Cardiac septum (tissue), 1 donor: ENCODE measurements at regions not wholly inside any gene's neighbourhood (a gene's known extent, or its start where the extent isn't known, plus 50 kb on each side); places are given as distances from the start of the nearest gene placed in this dataset.

Experiments
- DNase-seq: peaks from one replicate; pipeline ENCODE4 v3.0.0-alpha.2; 2020; ENCODE audit warnings: low spot score
- intact Hi-C: fragments of 100-400 bp; cut with DNase I; formaldehyde crosslinking; loops from one replicate; pipeline ENCODE4 v1.14.0; 2022
- donor health status: DM: no; HTN: no; CAD: no.

DNA sequence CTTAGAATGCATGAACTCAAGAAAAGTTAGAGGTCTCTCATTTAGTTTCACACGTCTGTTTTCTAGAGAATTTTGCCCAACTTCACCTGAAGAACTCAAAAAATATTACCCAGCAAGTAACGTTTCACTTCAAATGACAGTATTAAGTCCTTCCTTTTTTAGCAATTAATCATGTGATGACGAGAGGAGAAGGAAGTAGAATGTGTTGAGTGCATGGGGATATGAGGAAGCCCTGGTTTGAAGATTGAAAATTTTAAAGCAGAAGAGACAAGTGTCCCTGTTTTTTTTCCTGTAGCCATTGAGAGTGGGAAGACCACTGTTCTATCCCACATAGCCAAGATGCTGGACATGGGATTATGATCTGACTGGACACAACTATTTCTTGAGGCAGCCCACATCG lies 406.3 kb upstream of the CPEB2 start:
- no peak for DNase-seq
- intact Hi-C loops: no loop called here

DNA sequence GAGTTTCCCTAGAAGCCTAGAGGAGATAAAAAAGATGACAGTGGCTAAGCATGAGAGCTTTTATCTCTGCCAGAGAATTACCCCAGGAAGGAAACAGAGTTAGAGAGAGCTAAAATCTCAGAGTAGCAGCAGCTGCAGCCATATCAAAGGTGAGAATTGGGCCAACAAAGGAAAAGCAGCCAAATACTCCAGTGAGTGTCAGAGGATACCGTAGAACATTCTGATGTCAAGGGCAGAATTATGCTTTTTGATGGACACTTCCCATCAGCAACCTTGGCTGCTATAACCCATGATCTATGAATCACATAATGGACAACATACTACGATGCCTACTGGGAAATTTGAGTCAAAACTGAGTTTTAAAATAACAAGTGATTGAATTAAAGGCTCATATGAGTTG lies 405.8 kb upstream of the CPEB2 start:
- no peak for DNase-seq
- intact Hi-C loops: no loop called here

DNA sequence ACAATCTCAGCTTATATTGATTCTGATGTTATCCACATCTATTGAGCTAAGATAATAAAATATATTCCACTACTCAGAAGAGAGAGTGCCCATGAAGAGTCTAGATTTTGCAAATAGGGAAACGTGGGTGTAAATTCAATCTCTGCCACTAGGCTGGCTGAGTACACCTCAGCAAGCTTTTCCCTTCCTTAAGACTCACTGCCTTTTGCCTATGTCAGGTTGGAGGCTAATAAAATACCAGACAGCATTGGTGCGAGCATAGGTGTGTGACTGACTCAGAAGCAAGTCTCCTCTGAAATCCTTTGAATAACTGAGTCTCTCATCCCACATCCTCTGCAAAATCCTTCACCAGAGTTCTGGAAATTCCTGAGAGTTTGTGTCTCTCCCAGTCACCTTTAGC lies 405.4 kb upstream of the CPEB2 start:
- intact Hi-C loops: no loop called here
- no peak for DNase-seq

DNA sequence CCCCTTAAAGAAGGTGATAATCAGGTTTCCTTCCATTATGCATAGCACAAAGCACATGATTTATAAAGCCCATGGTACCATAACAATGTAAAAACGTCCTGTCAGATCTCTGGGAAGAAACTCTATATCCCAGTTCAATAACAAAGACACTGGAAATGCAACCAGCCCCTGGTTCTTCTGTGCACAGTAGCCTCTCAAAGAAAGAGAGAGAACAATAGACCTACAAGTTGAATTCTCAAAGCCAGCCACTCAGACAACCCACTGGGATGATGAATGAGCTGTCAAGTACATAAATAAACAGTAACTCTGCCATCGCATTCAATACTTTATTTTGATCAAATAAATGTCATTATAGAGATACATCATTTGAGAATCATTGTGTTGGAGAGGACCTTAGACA lies 400.1 kb upstream of the CPEB2 start:
- no peak for DNase-seq
- intact Hi-C loops: no loop called here

DNA sequence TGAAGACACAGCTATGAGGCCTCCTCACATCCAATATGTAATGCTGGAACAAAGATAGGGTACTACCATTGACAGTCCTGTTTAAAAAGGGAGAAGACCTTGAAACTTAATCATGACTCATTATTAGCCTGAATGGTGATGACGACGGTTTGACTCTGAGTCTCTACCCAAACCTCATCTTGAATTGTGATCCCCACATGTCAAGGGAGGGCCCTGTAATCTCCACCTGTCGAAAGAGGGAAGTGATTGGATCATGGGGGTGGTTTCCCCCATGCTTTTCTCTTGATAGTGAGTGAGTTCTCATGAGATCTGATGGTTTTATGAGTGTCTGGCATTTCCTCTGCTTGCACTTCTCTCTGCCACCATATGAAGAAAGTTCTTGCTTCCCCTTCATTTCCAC lies 395.3 kb upstream of the CPEB2 start:
- intact Hi-C loops: no loop called here
- DNase-seq: no peak

DNA sequence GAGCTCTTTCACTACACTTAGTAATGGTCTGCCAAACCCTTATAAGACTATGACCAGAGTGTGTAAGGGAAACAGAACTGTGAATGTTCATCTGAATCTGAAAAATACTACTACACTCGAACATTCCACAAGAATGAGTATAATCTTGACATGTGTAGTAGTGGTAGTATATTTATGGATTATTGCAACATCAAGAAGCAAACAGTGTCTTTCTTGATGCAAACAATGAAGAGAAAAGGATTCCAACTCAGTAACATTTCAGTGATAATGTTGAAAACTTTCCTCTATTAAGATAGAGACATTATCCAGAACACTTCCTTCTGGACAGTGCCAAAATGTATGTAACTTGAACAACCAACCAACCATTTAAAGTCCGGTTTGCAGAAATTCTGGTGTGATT lies 394.7 kb upstream of the CPEB2 start:
- DNase-seq: no peak
- intact Hi-C loops: no loop called here

DNA sequence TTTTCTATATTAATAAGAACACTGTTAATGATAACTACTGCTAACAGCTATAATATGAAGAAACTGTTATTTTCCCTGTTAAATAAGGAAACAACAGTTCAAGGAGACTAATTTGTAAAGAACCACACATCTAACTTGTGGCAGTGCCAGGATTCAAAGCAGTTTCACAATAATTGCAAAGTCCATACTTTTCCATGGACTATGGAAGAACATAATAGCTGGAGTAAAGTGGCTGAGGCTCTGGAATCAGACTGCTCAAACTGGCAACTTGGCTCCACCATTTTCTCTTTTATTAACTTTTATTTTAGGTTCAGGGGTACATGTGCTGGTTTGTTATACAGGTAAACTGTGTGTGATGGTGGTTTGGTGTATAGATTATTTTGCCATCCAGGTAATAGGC lies 393.7 kb upstream of the CPEB2 start:
- intact Hi-C loops: no loop called here
- DNase-seq: no peak

DNA sequence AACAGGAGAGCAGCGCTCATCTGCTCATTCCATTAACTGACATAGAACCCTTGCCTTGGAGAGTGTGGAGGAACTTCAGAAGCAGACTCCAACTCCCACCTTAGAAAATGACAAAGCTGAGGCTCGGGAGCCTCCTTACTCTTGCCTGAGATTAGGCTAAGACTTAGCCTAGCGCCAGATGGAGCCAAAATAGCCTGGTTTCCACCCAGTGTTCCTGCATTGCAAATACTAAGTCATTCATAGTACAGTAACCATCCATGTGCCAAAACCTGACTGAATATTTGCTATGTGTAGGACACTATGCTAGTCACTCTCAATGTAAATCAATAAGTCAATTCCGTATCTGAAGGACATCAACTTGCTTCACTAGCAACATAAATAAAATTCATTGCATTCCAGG lies 387.4 kb upstream of the CPEB2 start:
- no peak for DNase-seq
- intact Hi-C loops: no loop called here

DNA sequence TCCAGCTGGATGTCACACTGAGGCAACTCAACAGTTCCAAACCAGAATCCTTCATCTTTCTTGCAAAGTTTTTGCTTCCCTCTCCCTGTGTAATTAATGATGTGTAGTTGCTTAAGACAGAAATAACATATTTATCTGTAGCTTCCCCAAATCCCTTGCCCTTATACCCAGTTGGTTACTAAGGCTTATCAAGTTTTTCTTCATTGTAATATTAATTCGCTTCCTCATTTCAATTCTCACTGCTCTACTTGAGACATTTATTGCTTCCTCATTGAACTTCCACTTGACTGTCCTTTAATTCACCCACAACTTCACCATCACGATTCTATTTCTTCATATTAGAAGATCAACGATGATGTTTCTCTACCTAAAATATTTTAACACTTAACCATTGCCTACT lies 386.6 kb upstream of the CPEB2 start:
- intact Hi-C loops: no loop called here
- no peak for DNase-seq

DNA sequence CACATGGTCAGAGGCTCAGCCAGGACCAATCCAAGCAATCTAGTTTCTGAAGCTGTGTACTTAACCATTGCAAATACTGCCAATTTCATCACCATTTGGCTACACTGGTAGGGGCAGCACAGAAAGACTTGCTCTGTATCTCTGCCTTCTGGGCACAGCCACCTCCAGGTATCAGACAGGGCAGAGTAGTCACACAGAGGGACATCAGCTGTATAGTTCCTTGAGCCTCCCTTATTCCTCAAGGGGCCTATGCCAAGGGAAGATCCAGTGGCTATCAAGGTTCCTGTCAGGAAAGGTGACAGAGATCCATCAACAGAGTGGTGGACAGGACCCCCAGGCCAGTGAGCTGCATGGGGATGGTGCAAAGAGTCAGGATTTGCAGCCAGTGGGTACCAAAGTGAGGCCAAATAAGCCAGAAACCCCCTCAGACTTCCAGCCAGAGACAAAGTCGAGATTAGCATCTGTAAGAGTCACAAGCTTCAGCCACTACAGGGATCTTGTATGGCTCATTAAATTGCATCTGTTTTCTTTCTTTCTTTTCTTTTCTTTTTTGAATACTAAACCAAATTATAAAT lies 381.6 kb upstream of the CPEB2 start:
- no peak for DNase-seq
- intact Hi-C loops: no loop called here

DNA sequence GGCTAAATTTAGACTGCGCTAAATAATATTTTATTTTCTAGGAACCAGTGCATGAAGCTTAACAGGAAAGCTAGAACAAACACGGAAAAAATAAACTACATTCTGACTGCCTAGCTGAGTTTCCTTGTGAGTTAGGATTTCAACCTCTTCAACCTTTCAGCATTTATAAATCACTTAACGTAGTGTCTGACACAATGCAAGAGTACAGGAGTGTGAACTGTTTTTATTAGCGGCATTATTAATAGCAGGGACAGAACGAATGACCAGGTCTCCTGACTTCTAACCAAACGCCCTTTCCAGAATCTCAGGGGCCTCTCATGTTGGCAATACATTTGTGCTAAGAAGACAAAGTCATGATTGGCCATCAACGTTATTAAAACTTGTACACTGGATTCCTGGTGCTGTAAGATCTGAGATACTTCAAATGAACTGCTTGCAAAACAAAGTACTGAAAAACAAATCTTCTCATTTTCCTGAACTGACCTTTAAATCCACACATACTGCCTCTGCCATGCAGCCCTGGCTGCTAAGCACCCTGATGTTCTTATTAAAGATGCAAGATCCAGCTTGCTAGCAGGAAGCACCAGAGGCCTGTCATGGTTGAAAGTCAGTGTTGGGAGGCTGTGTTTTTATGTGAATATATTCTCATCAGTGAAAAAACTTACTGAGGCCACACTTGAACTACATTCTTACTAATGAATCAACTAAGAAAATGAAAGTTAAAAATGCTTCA lies 380.4 kb upstream of the CPEB2 start:
- intact Hi-C loops: no loop called here
- no peak for DNase-seq

DNA sequence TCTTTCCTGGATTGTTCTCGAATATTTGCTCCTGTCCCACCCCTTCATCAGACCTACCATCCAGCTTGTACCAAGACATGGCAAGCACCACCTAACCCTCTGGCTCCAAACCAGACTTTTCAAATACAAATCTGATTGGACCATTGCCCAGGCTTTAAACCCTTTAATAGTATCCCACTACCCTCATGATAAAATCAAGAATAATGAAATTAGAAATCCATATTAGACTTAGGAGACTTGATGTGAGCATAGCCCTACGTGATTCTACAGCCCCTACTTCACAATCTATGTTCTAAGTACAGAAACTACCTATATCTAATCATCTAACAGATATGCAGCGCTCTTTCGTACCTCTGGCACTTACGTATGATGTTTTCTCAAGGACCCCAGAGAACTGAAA lies 375.2 kb upstream of the CPEB2 start:
- DNase-seq: no peak
- intact Hi-C loops: no loop called here

DNA sequence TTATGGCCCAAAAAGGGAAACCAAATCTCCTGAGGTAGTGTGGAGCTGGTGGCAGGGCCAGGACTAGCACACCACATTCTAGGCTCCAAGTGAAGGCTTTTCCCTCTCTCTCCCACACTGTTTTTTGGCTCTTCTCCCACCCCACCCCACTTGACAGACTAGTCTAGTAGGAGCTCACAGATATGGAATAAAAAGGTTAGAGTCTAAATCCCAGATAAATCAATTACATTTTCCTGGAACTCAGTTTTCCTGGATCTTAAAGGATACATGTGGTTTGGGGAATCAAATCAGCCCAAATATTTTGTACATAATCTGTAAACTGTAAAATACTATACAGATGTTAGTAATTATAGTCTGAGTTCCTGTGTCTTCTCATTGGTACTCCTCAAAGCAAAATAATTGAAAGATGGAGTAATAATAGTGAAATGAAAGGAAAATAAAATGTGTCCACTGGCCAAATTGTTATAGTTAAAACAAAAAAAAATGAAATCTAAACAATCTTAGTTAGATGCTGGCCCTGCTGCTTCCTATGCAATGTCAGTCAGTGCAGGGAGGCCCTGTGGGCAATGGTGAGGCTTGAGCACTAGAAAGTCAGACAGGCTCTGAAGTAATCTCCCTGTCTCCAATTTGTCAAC lies 370.4 kb upstream of the CPEB2 start:
- intact Hi-C loops: no loop called here
- DNase-seq: no peak

DNA sequence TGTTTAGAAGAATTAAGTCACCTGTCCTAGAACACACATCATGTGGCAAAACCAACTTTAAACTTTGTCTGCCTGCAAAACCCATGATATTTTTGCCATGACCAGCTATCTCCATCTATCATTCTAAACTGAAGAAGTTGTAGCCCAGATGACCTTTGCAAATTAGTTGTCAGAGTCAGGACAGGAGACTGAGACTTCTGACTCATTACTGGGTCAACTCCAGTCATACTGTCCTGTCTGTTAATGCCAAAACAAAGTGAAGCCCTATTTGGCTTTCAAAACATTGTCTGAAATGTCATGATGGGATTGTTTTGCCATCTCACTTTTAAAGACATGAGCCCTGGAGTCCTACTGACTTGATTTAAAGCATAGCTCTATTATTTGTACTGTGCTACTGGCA lies 365.7 kb upstream of the CPEB2 start:
- intact Hi-C loops: no loop called here

DNA sequence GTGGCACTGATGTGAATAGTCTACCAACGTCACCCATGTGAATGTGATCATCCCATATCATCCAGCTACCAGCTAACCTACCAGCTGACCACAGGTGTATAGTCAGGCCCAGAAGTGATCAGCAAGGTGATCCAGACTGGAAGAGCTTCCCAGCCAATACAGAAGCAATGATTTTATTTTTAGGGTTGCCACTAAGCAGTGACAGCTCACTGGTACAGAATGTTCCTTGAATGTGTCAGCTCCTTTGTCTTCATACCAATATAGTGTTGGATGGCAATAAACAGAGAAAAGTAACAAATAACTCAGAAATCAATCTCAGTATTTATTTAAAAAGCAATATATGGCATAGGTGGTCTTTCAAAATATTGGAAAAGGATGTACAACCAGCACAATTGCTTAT lies 361.8 kb upstream of the CPEB2 start:
- intact Hi-C loops: no loop called here

More for the DNA sequence above, 365.7 kb upstream of the CPEB2 start:
- DNase-seq: no peak

DNA sequence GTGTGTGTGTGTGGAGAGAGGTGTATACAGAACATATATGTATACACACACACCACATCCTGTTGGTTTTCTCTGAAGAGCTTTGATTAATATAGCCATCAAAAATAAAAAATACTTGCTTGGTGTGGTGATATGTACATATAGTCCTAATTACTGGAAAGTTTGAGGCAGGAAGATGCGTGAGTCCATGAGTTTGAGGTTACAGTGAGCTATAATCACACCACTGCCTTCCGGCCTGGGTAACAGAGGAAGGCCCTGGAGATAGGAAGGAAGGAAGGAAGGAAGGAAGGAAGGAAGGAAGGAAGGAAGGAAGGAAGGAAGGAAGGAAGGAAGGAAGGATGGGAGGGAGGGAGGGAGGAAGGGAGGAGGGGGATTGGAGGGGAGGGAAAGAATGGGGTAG lies 360.4 kb upstream of the CPEB2 start:
- intact Hi-C loops: no loop called here
- no peak for DNase-seq

More for the DNA sequence above, 361.8 kb upstream of the CPEB2 start:
- no peak for DNase-seq

DNA sequence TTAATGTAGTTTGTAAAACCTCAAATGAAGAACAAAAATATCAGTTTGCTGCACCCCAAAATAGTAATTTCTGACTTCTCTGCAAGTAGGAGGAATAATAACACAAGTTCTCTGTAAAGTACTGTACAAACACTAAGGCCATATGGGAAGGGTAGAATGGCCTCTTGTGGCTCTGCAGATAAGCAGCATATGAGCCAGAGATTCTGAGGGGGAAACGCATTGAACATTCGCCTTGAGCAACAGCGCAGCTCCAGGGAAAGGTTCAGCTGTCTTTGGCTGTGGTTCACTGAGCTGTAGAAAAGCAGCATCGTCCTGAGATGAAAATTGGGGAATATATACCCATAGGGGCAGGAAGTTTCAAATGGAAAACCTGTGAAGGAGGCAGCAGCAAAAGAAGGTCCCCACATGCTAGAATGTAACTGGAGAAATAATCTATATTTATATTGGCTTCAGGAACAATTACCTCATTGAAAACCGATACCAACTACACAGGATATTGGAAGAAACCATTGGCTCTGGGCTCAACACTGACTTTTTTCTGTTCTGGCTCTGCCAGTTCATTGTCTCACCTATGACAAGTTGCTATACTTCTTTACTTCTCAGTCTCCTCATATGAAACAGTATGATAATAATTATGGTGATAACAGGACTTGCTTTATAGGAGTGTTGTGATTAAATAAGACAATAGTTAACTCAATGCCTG lies 357.6 kb upstream of the CPEB2 start:
- no peak for DNase-seq
- intact Hi-C loops: no loop called here

DNA sequence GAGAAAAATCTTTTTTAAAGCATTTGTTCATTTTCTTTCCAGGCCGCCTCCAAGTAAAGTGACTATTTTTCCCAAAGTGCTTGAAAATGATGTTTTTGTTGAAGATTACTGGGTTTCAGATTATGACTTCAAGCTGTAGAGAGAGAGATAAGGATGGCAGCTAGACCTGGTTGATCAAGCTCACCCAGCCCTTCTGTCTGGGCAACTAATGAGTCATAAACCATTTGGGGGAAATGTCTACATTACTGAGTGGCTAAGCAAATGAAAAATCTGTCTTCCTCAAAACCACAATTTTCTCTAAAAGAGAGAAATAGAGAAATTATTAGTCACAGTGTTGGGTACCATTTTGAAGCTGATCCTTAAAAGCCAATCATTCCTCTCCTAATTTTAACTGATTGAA lies 355.4 kb upstream of the CPEB2 start:
- intact Hi-C loops: no loop called here
- no peak for DNase-seq

DNA sequence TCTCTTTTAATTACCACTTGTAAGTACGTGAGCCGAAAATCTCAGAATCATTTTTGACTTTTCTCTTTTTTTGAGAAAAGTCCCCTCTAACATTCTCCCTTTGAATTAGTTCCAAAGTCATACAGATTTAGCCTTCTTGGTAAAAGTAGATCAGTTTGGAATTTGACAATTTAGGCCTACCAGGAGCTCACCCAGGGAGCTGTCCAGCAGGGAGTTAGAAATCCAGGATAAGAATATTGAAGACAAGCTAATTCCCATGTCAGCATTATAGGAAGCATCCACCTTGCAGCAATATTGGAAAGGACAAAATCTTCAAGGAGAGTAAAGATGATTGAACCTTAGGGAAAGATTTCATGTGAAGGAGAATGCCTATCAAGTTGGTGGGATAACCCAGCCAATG lies 352.2 kb upstream of the CPEB2 start:
- intact Hi-C loops: no loop called here
- DNase-seq: no peak

DNA sequence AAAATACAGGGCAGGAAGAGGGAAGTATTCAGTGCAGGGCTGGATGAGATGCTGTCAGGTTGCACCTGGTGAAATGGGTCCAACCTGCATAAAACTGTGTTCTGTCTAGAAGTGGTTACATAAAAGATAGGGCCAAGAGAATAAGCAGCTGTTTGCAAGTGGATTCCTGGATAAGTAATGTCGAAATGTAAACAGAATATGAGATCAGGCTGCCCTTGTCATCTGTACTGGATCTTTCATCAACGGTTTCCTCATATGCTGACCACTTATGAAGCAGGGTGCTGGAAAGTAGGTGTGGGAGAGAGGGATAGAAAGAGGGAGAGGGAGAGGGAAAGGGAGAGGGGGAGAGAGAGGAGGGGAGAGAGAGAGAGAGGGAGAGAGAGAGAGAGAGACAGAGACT lies 349.8 kb upstream of the CPEB2 start:
- intact Hi-C loops: no loop called here
- DNase-seq: no peak

DNA sequence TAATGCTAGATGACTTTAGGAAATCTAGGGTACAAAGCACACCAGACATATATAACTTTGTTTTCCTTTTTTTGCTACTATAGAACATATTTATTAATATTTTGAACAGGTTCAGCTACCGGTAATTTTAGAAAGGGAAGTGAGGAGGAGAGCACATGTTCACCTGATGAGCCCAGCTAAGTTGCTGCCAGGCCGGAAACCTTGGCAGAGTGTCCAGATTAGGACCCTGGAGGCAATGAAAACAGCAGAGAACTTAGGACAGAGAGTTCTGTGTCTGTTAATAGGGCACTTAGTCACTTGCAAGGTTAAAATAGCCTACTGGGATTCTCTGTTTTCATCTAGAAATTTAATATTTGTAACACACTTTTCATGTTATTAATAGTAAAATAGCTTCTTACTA lies 348.9 kb upstream of the CPEB2 start:
- intact Hi-C loops: no loop called here
- DNase-seq: no peak
